ENCODE measurements at regions not wholly inside any gene's neighbourhood (a gene's known extent, or its start where the extent isn't known, plus 50 kb on each side); places are given as distances from the start of the nearest gene placed in this dataset.

DNA sequence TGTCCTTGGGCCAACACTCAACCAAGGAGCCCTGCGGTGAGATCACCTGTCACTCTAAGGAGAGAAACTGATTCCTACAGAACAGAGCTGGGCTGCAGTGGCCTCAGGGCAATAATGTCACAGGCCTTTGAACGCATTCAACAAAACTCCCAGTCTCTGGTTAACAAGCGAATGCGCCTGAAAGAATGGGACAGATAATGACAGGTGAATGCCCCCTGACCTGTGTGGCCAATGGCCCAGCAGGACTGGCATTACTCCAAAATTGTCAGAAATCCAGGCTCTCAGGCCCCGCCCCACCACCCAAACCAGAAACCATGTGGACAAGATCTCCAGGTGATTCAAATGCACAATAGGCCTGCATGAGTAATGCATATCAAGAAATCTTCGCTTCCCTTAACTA is 277.7 kb upstream of the KLF6 start:
- DNase-seq (ENCODE audit: low spot score) (no peak), ATAC-seq (no peak)
- TF ChIP-seq, protein P1, sequence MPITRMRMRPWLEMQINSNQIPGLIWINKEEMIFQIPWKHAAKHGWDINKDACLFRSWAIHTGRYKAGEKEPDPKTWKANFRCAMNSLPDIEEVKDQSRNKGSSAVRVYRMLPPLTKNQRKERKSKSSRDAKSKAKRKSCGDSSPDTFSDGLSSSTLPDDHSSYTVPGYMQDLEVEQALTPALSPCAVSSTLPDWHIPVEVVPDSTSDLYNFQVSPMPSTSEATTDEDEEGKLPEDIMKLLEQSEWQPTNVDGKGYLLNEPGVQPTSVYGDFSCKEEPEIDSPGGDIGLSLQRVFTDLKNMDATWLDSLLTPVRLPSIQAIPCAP (CRISPR knock-in tag; IDR thresholded peaks at IDR 0.05) = no peak
- TF ChIP-seq, protein P2, sequence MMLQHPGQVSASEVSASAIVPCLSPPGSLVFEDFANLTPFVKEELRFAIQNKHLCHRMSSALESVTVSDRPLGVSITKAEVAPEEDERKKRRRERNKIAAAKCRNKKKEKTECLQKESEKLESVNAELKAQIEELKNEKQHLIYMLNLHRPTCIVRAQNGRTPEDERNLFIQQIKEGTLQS (CRISPR knock-in tag; conservative IDR thresholded peaks at IDR 0.05) = no peak
- TF ChIP-seq MYBL2 (CRISPR knock-in tag; IDR thresholded peaks at IDR 0.05) = no peak
- no peaks in the 10 kb centered on the region for H3K4me1 Mint-ChIP-seq
- CTCF ChIA-PET = no interaction called here
- H3K9me3 Mint-ChIP-seq = no peaks in the 10 kb centered on the region
- H3K4me3 Mint-ChIP-seq = no peak overlapping the region
- POLR2A ChIA-PET = no interaction called here
- no peaks in the 10 kb centered on the region for H3K36me3 Mint-ChIP-seq
- H3K27ac Mint-ChIP-seq = no peak overlapping the region
- H3K27me3 Mint-ChIP-seq (ENCODE audit: low read depth) = no peaks in the 10 kb centered on the region

DNA sequence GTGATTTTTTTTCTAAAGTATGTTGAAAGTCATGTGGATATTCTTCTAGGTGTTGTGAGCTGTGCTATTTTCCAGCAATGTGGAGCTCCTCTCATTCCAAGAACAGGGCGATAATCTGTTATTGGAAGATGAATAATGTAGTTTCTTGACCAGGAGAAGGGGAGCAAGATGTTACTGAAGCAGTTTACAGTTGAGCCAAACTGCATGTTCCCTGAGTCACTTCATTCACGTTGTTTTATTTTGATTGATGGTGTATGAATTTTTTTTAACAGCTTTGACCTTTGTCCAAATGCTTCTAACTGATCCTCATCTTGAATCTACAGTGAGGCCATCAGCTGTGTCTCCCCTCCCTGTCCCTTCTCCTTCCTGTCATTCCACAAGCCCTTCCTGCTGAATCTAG is 277.1 kb upstream of the KLF6 start:
- ATAC-seq = no peak
- H3K27me3 Mint-ChIP-seq (ENCODE audit: low read depth) = no peaks in the 10 kb centered on the region
- H3K4me3 Mint-ChIP-seq = no peak overlapping the region
- ChIA-PET CTCF (no interaction called here), POLR2A (no interaction called here)
- H3K4me1 Mint-ChIP-seq = no peaks in the 10 kb centered on the region
- H3K27ac Mint-ChIP-seq = no peak overlapping the region
- no peaks in the 10 kb centered on the region for H3K9me3 Mint-ChIP-seq
- H3K36me3 Mint-ChIP-seq = no peaks in the 10 kb centered on the region
- no peak for DNase-seq (ENCODE audit: low spot score)
- no peak for TF ChIP-seq AR (CRISPR knock-in tag; IDR thresholded peaks at IDR 0.05)
- no peak for TF ChIP-seq SMAD3 (CRISPR knock-in tag; IDR thresholded peaks at IDR 0.05; ENCODE audit: borderline replicate concordance)
- TF ChIP-seq, protein P2 (CRISPR knock-in tag; conservative IDR thresholded peaks at IDR 0.05) = no peak
- TF ChIP-seq, protein P3, sequence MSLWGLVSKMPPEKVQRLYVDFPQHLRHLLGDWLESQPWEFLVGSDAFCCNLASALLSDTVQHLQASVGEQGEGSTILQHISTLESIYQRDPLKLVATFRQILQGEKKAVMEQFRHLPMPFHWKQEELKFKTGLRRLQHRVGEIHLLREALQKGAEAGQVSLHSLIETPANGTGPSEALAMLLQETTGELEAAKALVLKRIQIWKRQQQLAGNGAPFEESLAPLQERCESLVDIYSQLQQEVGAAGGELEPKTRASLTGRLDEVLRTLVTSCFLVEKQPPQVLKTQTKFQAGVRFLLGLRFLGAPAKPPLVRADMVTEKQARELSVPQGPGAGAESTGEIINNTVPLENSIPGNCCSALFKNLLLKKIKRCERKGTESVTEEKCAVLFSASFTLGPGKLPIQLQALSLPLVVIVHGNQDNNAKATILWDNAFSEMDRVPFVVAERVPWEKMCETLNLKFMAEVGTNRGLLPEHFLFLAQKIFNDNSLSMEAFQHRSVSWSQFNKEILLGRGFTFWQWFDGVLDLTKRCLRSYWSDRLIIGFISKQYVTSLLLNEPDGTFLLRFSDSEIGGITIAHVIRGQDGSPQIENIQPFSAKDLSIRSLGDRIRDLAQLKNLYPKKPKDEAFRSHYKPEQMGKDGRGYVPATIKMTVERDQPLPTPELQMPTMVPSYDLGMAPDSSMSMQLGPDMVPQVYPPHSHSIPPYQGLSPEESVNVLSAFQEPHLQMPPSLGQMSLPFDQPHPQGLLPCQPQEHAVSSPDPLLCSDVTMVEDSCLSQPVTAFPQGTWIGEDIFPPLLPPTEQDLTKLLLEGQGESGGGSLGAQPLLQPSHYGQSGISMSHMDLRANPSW (CRISPR knock-in tag; conservative IDR thresholded peaks at IDR 0.05; ENCODE audit: low read depth) = no peak
- TF ChIP-seq OVOL2 (CRISPR knock-in tag; IDR thresholded peaks at IDR 0.05; ENCODE audit: borderline replicate concordance) = no peak
- TF ChIP-seq TEAD4 (CRISPR knock-in tag; IDR thresholded peaks at IDR 0.05) = no peak
- TF ChIP-seq GTF2I (CRISPR knock-in tag; conservative IDR thresholded peaks at IDR 0.05) = no peak
- TF ChIP-seq, protein P4, sequence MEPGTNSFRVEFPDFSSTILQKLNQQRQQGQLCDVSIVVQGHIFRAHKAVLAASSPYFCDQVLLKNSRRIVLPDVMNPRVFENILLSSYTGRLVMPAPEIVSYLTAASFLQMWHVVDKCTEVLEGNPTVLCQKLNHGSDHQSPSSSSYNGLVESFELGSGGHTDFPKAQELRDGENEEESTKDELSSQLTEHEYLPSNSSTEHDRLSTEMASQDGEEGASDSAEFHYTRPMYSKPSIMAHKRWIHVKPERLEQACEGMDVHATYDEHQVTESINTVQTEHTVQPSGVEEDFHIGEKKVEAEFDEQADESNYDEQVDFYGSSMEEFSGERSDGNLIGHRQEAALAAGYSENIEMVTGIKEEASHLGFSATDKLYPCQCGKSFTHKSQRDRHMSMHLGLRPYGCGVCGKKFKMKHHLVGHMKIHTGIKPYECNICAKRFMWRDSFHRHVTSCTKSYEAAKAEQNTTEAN (CRISPR knock-in tag; IDR thresholded peaks at IDR 0.05) = no peak
- no peak for TF ChIP-seq ATF2 (CRISPR knock-in tag; IDR thresholded peaks at IDR 0.05; ENCODE audit: borderline replicate concordance, low read depth)
- TF ChIP-seq PRDM15 (CRISPR knock-in tag; IDR thresholded peaks at IDR 0.05) = no peak
- no peak for TF ChIP-seq GABPB1 (CRISPR knock-in tag; IDR thresholded peaks at IDR 0.05)
- TF ChIP-seq RORB (CRISPR knock-in tag; IDR thresholded peaks at IDR 0.05) = no peak
- TF ChIP-seq E2F4 (CRISPR knock-in tag; IDR thresholded peaks at IDR 0.05; ENCODE audit: borderline replicate concordance, low read depth) = no peak
- no peak for TF ChIP-seq ETV6 (CRISPR knock-in tag; IDR thresholded peaks at IDR 0.05)
- no peak for TF ChIP-seq TEAD1 (CRISPR knock-in tag; IDR thresholded peaks at IDR 0.05)
